Fibroblast of gingiva (primary cell): ENCODE measurements at regions not wholly inside any gene's neighbourhood (a gene's known extent, or its start where the extent isn't known, plus 50 kb on each side); places are given as distances from the start of the nearest gene placed in this dataset.

Experiments
- DNase-seq: peaks from one replicate; pipeline ENCODE4 v3.0.0-alpha.2; 2011; ENCODE audit warnings: low read depth

GRCh38 chr11:115599125-115599524, 94.9 kb upstream of the CADM1 start:
- DNase-seq: no peak

GRCh38 chr11:115598257-115598901, 94.2 kb upstream of the CADM1 start:
- DNase-seq: no peak

- no peak for DNase-seq
Observed at GRCh38 chr11:115591380-115591779, 87.2 kb upstream of the CADM1 start.

GRCh38 chr11:115590254-115590653, 86.0 kb upstream of the CADM1 start:
- no peak for DNase-seq

- DNase-seq: no peak
Observed at GRCh38 chr11:115587718-115588342, 83.6 kb upstream of the CADM1 start.

GRCh38 chr11:115585361-115586024, 81.3 kb upstream of the CADM1 start:
- no peak for DNase-seq

- DNase-seq: no peak
Observed at GRCh38 chr11:115581871-115582639, 77.8 kb upstream of the CADM1 start.

GRCh38 chr11:115580927-115581680, 76.9 kb upstream of the CADM1 start:
- DNase-seq: no peak

- DNase-seq: no peak
Observed at GRCh38 chr11:115580416-115580815, 76.2 kb upstream of the CADM1 start.

GRCh38 chr11:115579181-115579825, 75.1 kb upstream of the CADM1 start:
- DNase-seq: no peak

- DNase-seq: no peak
Observed at GRCh38 chr11:115578275-115578674, 74.1 kb upstream of the CADM1 start.

- no peak for DNase-seq
Observed at GRCh38 chr11:115577701-115578100, 73.5 kb upstream of the CADM1 start.

GRCh38 chr11:115576606-115577380, 72.6 kb upstream of the CADM1 start:
- no peak for DNase-seq

- DNase-seq: no peak
Observed at GRCh38 chr11:115572551-115572950, 68.3 kb upstream of the CADM1 start.

- DNase-seq: no peak
Observed at GRCh38 chr11:115566180-115566764, 62.1 kb upstream of the CADM1 start.

- no peak for DNase-seq
Observed at GRCh38 chr11:115564851-115565250, 60.6 kb upstream of the CADM1 start.

- no peak for DNase-seq
Observed at GRCh38 chr11:115561116-115561515, 56.9 kb upstream of the CADM1 start.

- DNase-seq: no peak
Observed at GRCh38 chr11:115558635-115559034, 54.4 kb upstream of the CADM1 start.

GRCh38 chr11:115557681-115558080, 53.5 kb upstream of the CADM1 start:
- DNase-seq: no peak

- no peak for DNase-seq
Observed at GRCh38 chr11:115556984-115557383, 52.8 kb upstream of the CADM1 start.
